ENCODE measurements at regions not wholly inside any gene's neighbourhood (a gene's known extent, or its start where the extent isn't known, plus 50 kb on each side); places are given as distances from the start of the nearest gene placed in this dataset.

DNA sequence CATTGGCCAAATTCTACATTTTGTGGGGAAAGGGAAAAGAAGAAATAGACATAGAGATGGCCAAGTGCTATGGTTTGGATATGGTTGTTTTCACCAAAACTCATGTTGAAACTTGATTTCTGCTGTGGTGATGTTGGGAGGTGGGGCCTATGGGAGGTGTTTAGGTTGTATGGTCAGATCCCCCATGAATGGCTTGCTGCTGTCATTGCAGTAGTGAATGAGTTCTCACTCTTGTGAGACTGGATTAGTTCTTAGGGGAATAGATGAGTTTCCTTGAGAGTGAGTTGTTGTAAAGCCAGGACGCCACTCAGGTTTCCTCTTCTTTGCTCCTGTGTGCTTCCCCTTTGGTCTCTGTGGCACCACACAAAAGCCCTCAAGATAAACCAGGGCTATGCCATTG lies 242.6 kb upstream of the RFC3 start:
- TF ChIP-seq, protein P1, sequence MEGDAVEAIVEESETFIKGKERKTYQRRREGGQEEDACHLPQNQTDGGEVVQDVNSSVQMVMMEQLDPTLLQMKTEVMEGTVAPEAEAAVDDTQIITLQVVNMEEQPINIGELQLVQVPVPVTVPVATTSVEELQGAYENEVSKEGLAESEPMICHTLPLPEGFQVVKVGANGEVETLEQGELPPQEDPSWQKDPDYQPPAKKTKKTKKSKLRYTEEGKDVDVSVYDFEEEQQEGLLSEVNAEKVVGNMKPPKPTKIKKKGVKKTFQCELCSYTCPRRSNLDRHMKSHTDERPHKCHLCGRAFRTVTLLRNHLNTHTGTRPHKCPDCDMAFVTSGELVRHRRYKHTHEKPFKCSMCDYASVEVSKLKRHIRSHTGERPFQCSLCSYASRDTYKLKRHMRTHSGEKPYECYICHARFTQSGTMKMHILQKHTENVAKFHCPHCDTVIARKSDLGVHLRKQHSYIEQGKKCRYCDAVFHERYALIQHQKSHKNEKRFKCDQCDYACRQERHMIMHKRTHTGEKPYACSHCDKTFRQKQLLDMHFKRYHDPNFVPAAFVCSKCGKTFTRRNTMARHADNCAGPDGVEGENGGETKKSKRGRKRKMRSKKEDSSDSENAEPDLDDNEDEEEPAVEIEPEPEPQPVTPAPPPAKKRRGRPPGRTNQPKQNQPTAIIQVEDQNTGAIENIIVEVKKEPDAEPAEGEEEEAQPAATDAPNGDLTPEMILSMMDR (IDR thresholded peaks at IDR 0.05; ENCODE audit: low read depth, low read length, missing control alignments), result no peak
- no peak for DNase-seq
- no peak overlapping the region for H3K4me3 ChIP-seq (ENCODE audit: low read depth, low read length)
- H3K36me3 ChIP-seq (replicated peaks), result no peaks in the 10 kb centered on the region
- in situ Hi-C loops (cut with HindIII; ENCODE audit: low pct_ligation_motif_present, low sequenced_read_pairs), result no loop called here
- no peaks in the 10 kb centered on the region for H3K27me3 ChIP-seq (replicated peaks)
- no peak overlapping the region for H3K27ac ChIP-seq

DNA sequence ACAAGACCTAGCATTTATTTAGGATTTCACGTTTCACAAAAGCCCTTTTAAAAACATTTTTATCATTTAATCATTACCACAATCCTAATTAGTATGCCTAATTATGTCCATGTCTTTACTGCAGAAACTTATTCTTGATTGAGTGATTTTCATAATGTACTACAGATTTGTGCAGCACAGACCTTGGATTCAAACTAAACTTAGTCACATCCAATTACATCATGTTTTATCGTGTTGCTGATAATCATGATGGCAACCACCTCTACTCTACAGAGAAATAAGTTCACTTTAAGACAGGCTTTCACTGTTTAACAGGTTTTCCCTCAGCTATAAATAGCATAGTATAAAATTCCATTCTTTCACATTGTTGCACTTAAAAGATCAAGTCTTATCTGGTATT lies 240.9 kb upstream of the RFC3 start:
- H3K36me3 ChIP-seq (replicated peaks), result no peaks in the 10 kb centered on the region
- H3K27me3 ChIP-seq (replicated peaks), result no peaks in the 10 kb centered on the region
- DNase-seq, result no peak
- in situ Hi-C loops (cut with HindIII; ENCODE audit: low pct_ligation_motif_present, low sequenced_read_pairs), result no loop called here
- TF ChIP-seq, protein P1 (IDR thresholded peaks at IDR 0.05; ENCODE audit: low read depth, low read length, missing control alignments), result no peak
- H3K4me3 ChIP-seq (ENCODE audit: low read depth, low read length), result no peak overlapping the region
- no peak overlapping the region for H3K27ac ChIP-seq

DNA sequence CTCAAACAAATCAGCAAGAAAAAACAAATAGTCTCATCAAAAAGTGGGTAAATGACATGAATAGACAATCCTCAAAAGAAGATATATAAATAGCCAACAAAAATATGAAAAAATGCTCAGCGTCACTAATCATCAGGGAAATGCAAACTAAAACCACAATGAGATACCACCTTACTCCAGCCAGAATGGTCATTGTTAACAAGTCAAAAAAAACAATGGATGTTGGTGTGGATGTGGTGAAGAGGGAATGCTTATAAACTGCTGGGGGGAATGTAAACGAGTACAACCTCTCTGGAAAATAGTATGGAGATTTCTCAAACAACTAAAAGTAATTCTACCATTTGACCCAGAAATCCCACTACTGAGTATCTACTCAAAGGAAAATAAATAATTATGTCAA lies 239.2 kb upstream of the RFC3 start:
- H3K27ac ChIP-seq, result no peak overlapping the region
- TF ChIP-seq, protein P1 (IDR thresholded peaks at IDR 0.05; ENCODE audit: low read depth, low read length, missing control alignments), result no peak
- no peaks in the 10 kb centered on the region for H3K36me3 ChIP-seq (replicated peaks)
- H3K4me3 ChIP-seq (ENCODE audit: low read depth, low read length), result no peak overlapping the region
- peak; percentile 14 for DNase-seq
- in situ Hi-C loops (cut with HindIII; ENCODE audit: low pct_ligation_motif_present, low sequenced_read_pairs), result no loop called here
- H3K27me3 ChIP-seq (replicated peaks), result no peaks in the 10 kb centered on the region

DNA sequence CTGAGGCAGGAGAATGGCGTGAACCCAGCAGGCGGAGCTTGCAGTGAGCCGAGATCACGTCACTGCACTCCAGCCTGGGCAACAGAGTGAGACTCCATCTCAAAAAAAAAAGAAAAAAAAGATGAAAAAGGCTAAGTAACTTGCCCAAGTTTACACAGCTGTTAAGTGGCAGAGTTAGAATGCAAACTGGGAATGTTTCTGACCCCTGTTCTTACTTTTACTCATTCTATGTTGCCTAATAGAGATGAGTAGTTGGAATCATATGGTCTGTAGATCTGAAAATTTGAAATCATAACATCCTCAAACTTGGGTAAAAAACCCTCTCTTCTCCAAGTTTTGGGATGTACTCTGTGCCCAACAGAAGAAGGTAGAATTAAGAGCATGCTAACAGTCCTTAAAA lies 235.8 kb upstream of the RFC3 start:
- Histone ChIP-seq H3K36me3 (replicated peaks) (no peaks in the 10 kb centered on the region), H3K4me3 (ENCODE audit: low read depth, low read length) (no peak overlapping the region), H3K27me3 (replicated peaks) (no peaks in the 10 kb centered on the region), H3K27ac (no peak overlapping the region)
- in situ Hi-C loops (cut with HindIII; ENCODE audit: low pct_ligation_motif_present, low sequenced_read_pairs), result no loop called here
- TF ChIP-seq, protein P1 (IDR thresholded peaks at IDR 0.05; ENCODE audit: low read depth, low read length, missing control alignments), result no peak
- DNase-seq, result no peak

DNA sequence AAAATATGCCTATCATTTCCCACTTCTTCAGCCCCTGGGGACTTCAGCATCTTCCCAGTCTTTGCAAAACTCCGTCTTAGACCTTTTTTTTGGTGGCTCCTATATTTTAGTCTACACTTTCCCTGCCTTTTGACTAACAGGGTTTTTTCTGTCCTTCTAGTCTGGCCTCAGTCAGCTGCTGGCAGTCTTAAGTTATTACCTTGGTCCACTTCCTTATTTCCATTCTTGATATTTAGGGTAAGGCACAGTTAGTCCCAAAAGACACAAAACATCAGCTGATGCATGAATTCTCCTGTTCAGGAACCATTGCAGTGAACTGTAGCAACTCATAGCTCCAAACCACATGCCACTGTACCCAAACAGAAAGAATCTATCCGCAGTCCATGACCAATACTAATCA lies 234.6 kb upstream of the RFC3 start:
- Histone ChIP-seq H3K4me3 (ENCODE audit: low read depth, low read length) (no peak overlapping the region), H3K36me3 (replicated peaks) (no peaks in the 10 kb centered on the region), H3K27ac (no peak overlapping the region), H3K27me3 (replicated peaks) (no peaks in the 10 kb centered on the region)
- in situ Hi-C loops (cut with HindIII; ENCODE audit: low pct_ligation_motif_present, low sequenced_read_pairs), result no loop called here
- TF ChIP-seq, protein P1 (IDR thresholded peaks at IDR 0.05; ENCODE audit: low read depth, low read length, missing control alignments), result no peak
- no peak for DNase-seq

DNA sequence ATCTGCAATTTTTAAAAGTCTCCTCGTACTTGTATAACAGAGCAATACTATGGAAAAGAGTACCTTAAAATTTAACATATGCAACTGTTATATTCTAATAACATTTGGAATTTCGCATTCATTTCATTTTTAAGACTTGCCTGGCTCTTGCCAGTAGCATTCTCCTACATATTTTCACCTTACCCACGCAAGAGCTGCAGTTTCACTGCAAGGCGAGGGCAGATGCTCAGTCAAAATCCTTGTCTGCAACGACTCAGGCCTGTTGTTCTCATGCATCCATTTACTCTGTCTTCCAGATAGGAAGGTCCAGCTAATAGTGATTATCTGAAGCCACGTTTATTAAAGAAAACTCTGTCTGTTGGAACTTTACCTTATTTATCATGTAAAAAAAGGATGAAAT lies 227.0 kb upstream of the RFC3 start:
- no peak for DNase-seq
- Histone ChIP-seq H3K27me3 (replicated peaks) (no peaks in the 10 kb centered on the region), H3K36me3 (replicated peaks) (no peaks in the 10 kb centered on the region), H3K27ac (no peak overlapping the region), H3K4me3 (ENCODE audit: low read depth, low read length) (no peak overlapping the region)
- TF ChIP-seq, protein P1 (IDR thresholded peaks at IDR 0.05; ENCODE audit: low read depth, low read length, missing control alignments), result no peak
- in situ Hi-C loops (cut with HindIII; ENCODE audit: low pct_ligation_motif_present, low sequenced_read_pairs), result no loop called here
